HEK293 (cell line): ENCODE measurements at regions not wholly inside any gene's neighbourhood (a gene's known extent, or its start where the extent isn't known, plus 50 kb on each side); places are given as distances from the start of the nearest gene placed in this dataset.

ENCODE experiments used
- CTCF ChIP-seq: fragments of 450-650 bp; formaldehyde crosslinking; IDR thresholded peaks from 2 replicates; pipeline ENCODE4 v1.5.1; 2016; ENCODE audit warnings: missing biosample characterization, missing genetic modification characterization
- ZSCAN5A ChIP-seq: fragments of 450-650 bp; formaldehyde crosslinking; IDR thresholded peaks from 2 replicates; pipeline ENCODE4 v1.5.1; 2016; ENCODE audit warnings: missing biosample characterization, missing genetic modification characterization

GRCh38 chr11:10376061-10376460 is 71.2 kb downstream of the ADM start:
- TF ChIP-seq CTCF (tag by site-specific recombination) (no peak), ZSCAN5A (no peak)
